Skin of body (tissue), 1 donor: ENCODE measurements at regions not wholly inside any gene's neighbourhood (a gene's known extent, or its start where the extent isn't known, plus 50 kb on each side); places are given as distances from the start of the nearest gene placed in this dataset.

Experiments used
- DNase-seq: peaks from one replicate; lab custom pipeline; 2025; lab: John Stamatoyannopoulos, UW

GRCh38 chr1:14301704-14302024 lies 296.8 kb upstream of the KAZN start:
- no peak for DNase-seq

DNA sequence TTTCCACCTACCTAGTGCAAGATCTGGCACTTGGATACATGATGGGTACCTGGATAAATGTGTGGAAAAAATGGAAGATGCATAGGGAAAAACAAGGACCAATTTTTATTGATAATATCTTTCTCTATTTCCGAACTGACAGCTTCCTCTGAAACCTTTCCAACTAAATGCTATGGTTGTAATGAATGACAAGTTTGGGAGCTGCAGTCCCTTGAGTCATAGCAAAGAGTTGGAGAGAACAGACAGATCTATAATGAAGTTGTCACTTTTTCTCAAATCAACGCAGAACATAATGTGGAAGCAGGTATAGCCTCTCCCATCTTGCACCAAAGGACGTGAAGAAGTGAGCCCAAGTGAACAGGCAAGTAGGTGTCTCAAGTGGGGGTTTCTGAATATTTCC lies 296.5 kb upstream of the KAZN start:
- no peak for DNase-seq

DNA sequence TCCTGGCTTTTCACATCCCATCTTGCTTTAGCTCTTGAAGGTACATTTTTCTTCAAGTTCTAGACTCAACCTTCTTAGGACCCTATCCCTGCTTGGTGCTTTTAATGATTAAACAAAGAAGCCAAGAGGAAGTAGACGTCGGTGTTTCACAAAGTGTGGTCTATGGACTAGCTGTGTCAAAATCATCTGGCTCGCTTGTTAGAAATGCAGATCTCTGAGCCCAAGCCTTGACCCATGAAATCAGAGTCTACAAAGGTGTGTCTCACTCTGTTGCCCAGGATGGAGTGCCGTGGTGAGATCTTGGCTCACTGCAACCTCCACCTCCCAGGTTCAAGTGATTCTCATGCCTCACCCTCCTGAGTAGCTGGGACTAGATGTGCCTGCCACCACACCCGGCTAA lies 295.5 kb upstream of the KAZN start:
- no peak for DNase-seq

- peak; percentile 92 for DNase-seq
Measured at GRCh38 chr1:14304381-14304865, 294.1 kb upstream of the KAZN start.

DNA sequence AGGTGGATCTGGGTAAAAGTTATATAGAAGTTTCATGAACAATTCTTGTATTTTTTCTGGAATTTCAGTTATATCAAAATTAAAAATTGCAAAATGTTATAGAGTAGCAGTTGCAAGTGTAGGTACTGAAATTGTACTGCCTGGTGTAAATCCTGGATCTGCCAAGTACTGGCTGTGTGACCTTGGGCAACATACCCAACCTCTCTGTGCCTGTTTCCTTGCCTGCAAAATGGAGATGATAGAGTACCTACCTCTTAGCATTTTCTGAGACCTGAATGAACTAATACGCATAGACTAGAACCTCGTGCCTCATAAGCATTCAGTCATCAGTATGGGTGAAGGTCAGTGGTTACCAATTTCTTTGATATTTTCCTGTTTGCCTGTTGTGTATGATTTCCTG lies 290.0 kb upstream of the KAZN start:
- no peak for DNase-seq

DNA sequence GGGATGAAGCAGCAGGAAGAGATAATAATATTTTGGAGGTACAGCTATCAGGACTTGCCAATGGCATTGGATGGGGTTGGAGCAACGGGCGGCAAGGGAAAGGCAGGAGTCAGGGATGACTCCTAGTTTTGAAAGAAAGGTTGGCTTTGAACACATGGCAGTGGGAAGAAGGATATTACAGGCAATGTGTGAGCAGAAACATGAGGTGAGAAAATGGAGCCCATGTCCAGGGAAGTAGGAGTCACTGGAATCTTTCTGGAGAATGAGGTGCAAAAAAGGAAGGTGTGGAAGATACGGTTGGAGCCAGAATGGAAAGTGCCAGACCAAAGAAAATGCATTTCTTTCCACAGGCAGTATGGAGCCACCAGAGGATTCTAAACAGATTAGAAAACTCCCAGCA lies 288.5 kb upstream of the KAZN start:
- DNase-seq, result no peak

DNA sequence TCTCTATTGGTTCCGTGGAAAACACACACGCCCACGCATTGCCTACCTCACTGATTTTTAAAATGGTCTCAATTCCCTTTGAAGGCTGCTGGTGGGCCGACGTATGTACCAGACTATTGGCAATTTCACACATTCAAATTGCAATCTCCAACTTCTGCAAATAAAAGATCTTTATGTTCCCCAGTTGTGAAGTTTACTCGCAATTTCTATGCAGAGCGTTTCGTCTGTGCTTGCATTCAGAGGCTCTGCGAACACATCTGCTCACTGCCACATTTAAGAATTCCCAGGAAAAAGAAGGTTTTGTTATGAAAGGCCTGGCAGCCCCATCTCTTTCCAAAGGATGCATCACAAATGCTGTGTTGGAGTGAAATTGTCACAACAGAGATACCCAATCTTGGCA lies 288.0 kb upstream of the KAZN start:
- no peak for DNase-seq

GRCh38 chr1:14313731-14314431 lies 284.6 kb upstream of the KAZN start:
- DNase-seq, result no peak

DNA sequence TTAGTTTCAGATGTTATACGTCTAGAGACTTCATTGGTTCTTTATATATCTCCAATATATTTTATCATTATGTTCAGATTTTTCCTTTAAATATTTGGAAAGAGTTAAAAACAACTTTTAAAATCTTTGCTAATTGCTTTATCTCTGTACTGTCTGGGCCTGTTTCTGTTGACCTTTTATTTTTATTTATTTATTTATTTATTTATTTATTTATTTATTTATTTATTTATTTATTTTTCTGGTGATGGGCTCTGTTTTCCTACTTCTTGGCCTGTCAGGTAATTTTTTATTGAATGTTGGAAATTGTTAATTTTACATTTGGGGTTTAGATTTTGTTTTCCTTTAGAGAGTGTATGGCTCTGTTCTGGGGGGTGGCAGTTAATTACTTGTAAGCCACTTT lies 279.7 kb upstream of the KAZN start:
- DNase-seq, result no peak

DNA sequence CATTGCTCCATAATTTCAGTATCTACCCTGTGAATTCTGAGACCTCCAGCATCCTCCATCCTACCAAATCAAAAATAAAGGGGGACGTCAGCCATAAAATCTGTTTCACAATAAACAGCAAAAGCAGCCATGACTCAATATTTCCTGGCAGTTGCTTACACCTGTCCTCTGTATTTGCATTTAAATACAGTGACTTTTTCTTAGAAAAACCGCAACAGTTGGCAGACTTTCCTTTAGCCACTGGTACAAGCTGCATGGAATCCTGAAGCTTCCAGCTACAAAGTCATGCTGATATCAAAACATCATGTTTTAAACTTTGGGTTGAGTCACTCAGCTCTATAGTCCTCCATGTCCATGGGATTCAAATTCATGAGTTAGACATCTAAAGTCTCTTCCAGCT lies 278.0 kb upstream of the KAZN start:
- DNase-seq, result no peak

- no peak for DNase-seq
Measured at GRCh38 chr1:14320986-14321385, 277.5 kb upstream of the KAZN start.

GRCh38 chr1:14321422-14321821 lies 277.1 kb upstream of the KAZN start:
- DNase-seq, result no peak

- DNase-seq, result peak; percentile 36
Measured at GRCh38 chr1:14323568-14324247, 274.8 kb upstream of the KAZN start.

DNA sequence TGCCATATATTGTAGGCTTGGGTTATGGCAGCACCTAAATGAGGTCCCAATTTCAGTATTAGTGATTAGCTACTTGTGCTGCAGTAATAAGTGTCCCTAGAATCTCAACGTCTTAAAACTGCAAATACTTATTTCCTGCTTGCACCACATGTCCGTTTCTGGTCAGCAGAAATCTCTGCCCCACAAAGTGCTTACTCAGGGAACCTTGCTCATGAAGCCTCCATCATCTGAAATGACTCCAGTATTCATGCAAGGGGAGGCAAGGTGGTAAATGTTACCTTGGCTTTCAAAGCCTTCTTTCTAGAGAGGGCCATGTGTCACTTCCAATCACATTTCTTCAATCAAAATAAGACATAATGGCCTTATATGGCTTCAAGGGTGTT lies 274.2 kb upstream of the KAZN start:
- DNase-seq, result no peak

DNA sequence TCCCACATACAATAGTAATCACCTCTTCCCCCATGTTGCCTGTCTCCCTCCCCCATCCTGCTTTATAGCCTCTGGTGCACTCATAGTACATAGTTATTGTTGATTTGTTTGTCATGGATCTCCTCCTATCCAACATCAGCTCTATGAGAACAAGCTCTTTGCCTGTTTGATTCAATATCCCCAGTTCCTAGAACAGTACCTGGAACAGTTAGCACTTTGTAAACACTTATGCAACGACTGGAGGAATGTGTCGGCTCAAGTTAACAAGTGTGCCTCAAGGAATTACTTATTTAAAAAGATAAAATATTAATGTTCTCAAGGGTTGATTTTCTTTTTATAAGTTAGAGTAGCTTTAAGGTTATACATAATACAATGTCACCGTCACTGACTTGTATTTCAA lies 271.6 kb upstream of the KAZN start:
- no peak for DNase-seq

- no peak for DNase-seq
Measured at GRCh38 chr1:14328685-14329084, 269.8 kb upstream of the KAZN start.

DNA sequence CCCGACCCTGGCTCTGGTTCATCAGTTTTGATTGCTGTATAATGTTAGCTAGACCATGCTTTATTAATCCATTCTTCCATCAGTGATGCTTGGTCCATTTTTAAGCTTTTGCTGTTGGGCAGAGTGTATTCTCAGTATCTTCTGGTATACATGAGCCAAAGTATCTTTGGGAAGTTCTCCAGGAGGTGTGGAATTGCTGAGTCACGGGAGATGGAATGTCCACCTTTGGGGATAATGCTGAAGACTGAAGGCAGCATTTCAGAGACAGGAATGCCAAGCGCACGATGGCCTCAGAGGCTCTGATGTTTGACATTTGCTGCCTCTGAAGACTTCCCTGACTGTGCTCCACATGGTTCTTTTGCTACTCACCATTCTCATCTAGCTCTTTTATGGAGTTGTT lies 266.3 kb upstream of the KAZN start:
- DNase-seq, result no peak

DNA sequence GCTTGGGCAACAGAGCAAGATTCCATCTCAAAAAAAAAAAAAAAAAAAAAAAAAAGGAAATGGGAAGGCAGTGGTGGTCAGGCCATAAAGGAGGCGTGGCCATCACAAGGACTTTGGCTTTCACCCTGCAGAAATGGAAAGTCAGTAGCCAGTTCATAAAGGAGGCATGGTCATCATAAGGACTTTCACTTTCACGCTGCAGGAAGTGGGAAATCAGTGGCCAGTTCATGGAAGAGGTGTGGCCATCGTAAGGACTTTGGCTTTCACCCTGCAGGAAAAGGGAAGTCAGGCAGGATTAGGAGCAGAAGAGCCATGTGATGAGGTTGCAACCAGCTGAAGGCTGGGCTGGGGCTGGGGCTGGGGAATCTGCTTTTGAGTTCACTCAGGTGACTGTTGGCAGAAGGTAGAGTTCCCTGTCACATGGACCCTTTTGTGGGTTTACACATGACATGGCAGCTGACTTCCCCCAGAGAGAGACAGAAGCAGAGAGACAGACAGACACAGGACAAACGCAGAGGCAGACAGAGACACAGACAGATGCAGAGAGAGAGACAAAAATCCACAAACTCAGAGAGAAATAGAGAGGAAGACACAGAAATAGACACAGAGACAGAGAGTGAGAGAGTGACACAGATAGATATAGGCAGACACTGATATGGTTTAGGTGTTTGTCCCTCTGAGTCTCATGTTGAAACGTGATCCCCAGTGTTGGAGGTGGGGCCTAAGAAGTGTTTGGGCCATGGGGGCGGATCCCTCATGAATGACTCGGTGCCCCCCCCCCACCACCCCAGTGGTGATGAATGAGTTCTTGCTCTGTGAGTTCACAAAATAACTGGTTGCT lies 263.9 kb upstream of the KAZN start:
- no peak for DNase-seq

- no peak for DNase-seq
Measured at GRCh38 chr1:14338509-14338908, 260.0 kb upstream of the KAZN start.

DNA sequence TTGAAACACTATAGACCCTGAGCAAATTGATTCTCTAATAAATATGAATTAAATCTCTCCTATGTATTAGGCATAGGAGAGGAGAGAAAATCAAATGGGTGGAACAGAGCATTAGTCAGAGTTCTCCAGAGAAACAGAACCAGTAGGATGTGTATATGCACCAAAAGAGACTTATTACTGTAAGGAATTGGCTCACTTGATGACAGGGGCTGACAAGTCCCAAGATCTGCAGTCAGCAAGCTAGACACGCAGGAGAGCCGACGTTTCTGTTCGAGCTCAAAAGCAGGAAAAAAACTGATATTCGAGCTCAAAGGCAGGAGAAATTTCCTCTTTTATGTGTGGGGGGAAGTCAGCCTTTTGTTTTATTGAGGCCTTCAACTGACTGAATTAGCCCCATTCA lies 259.2 kb upstream of the KAZN start:
- no peak for DNase-seq

GRCh38 chr1:14340002-14340785 lies 258.3 kb upstream of the KAZN start:
- peak; percentile 64 for DNase-seq

- DNase-seq, result no peak
Measured at GRCh38 chr1:14341147-14341546, 257.3 kb upstream of the KAZN start.
